HG03442 (cell line): ENCODE measurements at regions not wholly inside any gene's neighbourhood (a gene's known extent, or its start where the extent isn't known, plus 50 kb on each side); places are given as distances from the start of the nearest gene placed in this dataset.
A peak's percentile ranks its signal among the peaks of the same experiment; 100 is the strongest.
"Not testable (repeated sequence)": the region's sequence is repeated elsewhere in the genome, so short reads cannot be mapped to it uniquely, and the experiment has no call there.

ENCODE experiments used
- ATAC-seq: cut with Tn5 transposase; IDR thresholded peaks from one replicate; pipeline ENCODE4 v1.9.1; 2021; ENCODE audit warnings: mild to moderate bottlenecking, moderate library complexity; ENCODE audit not compliant: unreplicated experiment

GRCh38 chrX:76774912-76775311 is 347.4 kb downstream of the MAGEE1 start:
- ATAC-seq, result not testable (repeated sequence)

GRCh38 chrX:76796311-76796710 is 368.8 kb downstream of the MAGEE1 start:
- ATAC-seq, result no peak

GRCh38 chrX:76802708-76803107 is 375.2 kb downstream of the MAGEE1 start:
- ATAC-seq, result no peak

GRCh38 chrX:76815754-76816153 is 388.2 kb downstream of the MAGEE1 start:
- ATAC-seq, result no peak

GRCh38 chrX:76817279-76817678 is 389.8 kb downstream of the MAGEE1 start:
- ATAC-seq, result not testable (repeated sequence)

- no peak for ATAC-seq
These were observed 393.8 kb downstream of the MAGEE1 start for GRCh38 chrX:76821276-76821675.

GRCh38 chrX:76827672-76828071 is 400.2 kb downstream of the MAGEE1 start:
- ATAC-seq, result no peak

GRCh38 chrX:76840902-76841301 is 413.4 kb downstream of the MAGEE1 start:
- not testable (repeated sequence) for ATAC-seq

GRCh38 chrX:76850851-76851250 is 423.3 kb downstream of the MAGEE1 start:
- no peak for ATAC-seq

GRCh38 chrX:76862509-76862908 is 435.0 kb downstream of the MAGEE1 start:
- no peak for ATAC-seq

- no peak for ATAC-seq
These were observed 466.4 kb downstream of the MAGEE1 start for GRCh38 chrX:76893930-76894329.

GRCh38 chrX:76915836-76916235 is 488.3 kb downstream of the MAGEE1 start:
- ATAC-seq, result no peak

GRCh38 chrX:76918033-76918432 is 490.5 kb downstream of the MAGEE1 start:
- no peak for ATAC-seq

GRCh38 chrX:76919761-76920160 is 492.3 kb downstream of the MAGEE1 start:
- no peak for ATAC-seq

- ATAC-seq, result no peak
These were observed 493.1 kb downstream of the MAGEE1 start for GRCh38 chrX:76920607-76921006.

- no peak for ATAC-seq
These were observed 493.7 kb downstream of the MAGEE1 start for GRCh38 chrX:76921176-76921575.

- ATAC-seq, result no peak
These were observed 494.6 kb downstream of the MAGEE1 start for GRCh38 chrX:76922100-76922499.

GRCh38 chrX:76924616-76925015 is 497.1 kb downstream of the MAGEE1 start:
- ATAC-seq, result not testable (repeated sequence)

- no peak for ATAC-seq
These were observed 504.0 kb downstream of the MAGEE1 start for GRCh38 chrX:76931518-76931917.

- no peak for ATAC-seq
These were observed 489.7 kb upstream of the FGF16 start for GRCh38 chrX:76957485-76957884.

GRCh38 chrX:76971393-76972376 is 475.5 kb upstream of the FGF16 start:
- peak; percentile 66 for ATAC-seq

GRCh38 chrX:76977452-76977851 is 469.7 kb upstream of the FGF16 start:
- ATAC-seq, result no peak
